ENCODE measurements at regions not wholly inside any gene's neighbourhood (a gene's known extent, or its start where the extent isn't known, plus 50 kb on each side); places are given as distances from the start of the nearest gene placed in this dataset.

GRCh38 chr13:76503291-76503690, 382.9 kb downstream of the KCTD12 start:
- DNase-seq, result no peak

- DNase-seq, result no peak
These were observed 385.3 kb downstream of the KCTD12 start for GRCh38 chr13:76500894-76501293.

- no peak for DNase-seq
These were observed 386.3 kb downstream of the KCTD12 start for GRCh38 chr13:76499891-76500290.

- no peak for DNase-seq
These were observed 396.9 kb downstream of the KCTD12 start for GRCh38 chr13:76489274-76489673.

GRCh38 chr13:76481738-76482137, 404.5 kb downstream of the KCTD12 start:
- no peak for DNase-seq

- no peak for DNase-seq
These were observed 411.2 kb downstream of the KCTD12 start for GRCh38 chr13:76474966-76475365.

GRCh38 chr13:76474356-76474755, 411.8 kb downstream of the KCTD12 start:
- no peak for DNase-seq

- DNase-seq, result peak; percentile 95
These were observed 412.6 kb downstream of the KCTD12 start for GRCh38 chr13:76473552-76474134.

- DNase-seq, result no peak
These were observed 413.3 kb downstream of the KCTD12 start for GRCh38 chr13:76472916-76473315.

GRCh38 chr13:76471486-76471885, 414.7 kb downstream of the KCTD12 start:
- DNase-seq, result no peak

GRCh38 chr13:76470991-76471390, 415.2 kb downstream of the KCTD12 start:
- DNase-seq, result no peak

- DNase-seq, result no peak
These were observed 420.2 kb downstream of the KCTD12 start for GRCh38 chr13:76466043-76466442.

- DNase-seq, result no peak
These were observed 422.9 kb downstream of the KCTD12 start for GRCh38 chr13:76463314-76463713.

- no peak for DNase-seq
These were observed 424.2 kb downstream of the KCTD12 start for GRCh38 chr13:76461999-76462398.

- DNase-seq, result no peak
These were observed 424.7 kb downstream of the KCTD12 start for GRCh38 chr13:76461484-76461883.

- no peak for DNase-seq
These were observed 426.3 kb downstream of the KCTD12 start for GRCh38 chr13:76459863-76460262.

- no peak for DNase-seq
These were observed 430.2 kb downstream of the KCTD12 start for GRCh38 chr13:76455960-76456359.

- no peak for DNase-seq
These were observed 431.2 kb downstream of the KCTD12 start for GRCh38 chr13:76454991-76455390.

- no peak for DNase-seq
These were observed 436.5 kb downstream of the KCTD12 start for GRCh38 chr13:76449716-76450115.

GRCh38 chr13:76446191-76446590, 440.0 kb downstream of the KCTD12 start:
- no peak for DNase-seq

GRCh38 chr13:76440568-76440967, 445.6 kb downstream of the KCTD12 start:
- DNase-seq, result no peak

- DNase-seq, result peak; percentile 73
These were observed 446.7 kb downstream of the KCTD12 start for GRCh38 chr13:76439546-76439945.

GRCh38 chr13:76438050-76438449, 448.2 kb downstream of the KCTD12 start:
- no peak for DNase-seq

- peak; percentile 89 for DNase-seq
These were observed 460.3 kb downstream of the KCTD12 start for GRCh38 chr13:76425935-76426334.

- DNase-seq, result no peak
These were observed 465.2 kb downstream of the KCTD12 start for GRCh38 chr13:76421011-76421410.

GRCh38 chr13:76418404-76418803, 467.8 kb downstream of the KCTD12 start:
- DNase-seq, result no peak
